Endothelial cell of umbilical vein (primary cell): ENCODE measurements at regions not wholly inside any gene's neighbourhood (a gene's known extent, or its start where the extent isn't known, plus 50 kb on each side); places are given as distances from the start of the nearest gene placed in this dataset.

Experiments
- BruUV-seq: library from RNA; stranded (reverse); fragments of 400-500 nt; replicated peaks from 2 replicates; lab custom pipeline; 2021; lab: Mats Ljungman, UMichigan
- CTCF ChIA-PET: fragments of 300-600, 350-600 bp; sonication (Branson Sonifier 250); formaldehyde crosslinking; loops from one replicate; lab custom pipeline; 2021; ENCODE audit warnings: antibody characterized with exemption, inconsistent platforms; lab: Charles Lee
- POLR2A ChIA-PET: fragments of 300-600, 350-600 bp; sonication (Branson Sonifier 250); formaldehyde crosslinking; loops from one replicate; lab custom pipeline; 2021; ENCODE audit warnings: antibody characterized with exemption, inconsistent platforms; lab: Charles Lee
- DNase-seq: peaks from one replicate; pipeline ENCODE4 v3.0.0-alpha.2; 2011; ENCODE audit warnings: low read depth, low spot score
- FAIRE-seq: peaks from 2 replicates; lab custom pipeline; 2011; peaks lifted over from hg19 to GRCh38; lab: Jason Lieb, UNC
- H2AFZ ChIP-seq: 2 replicates; pipeline ENCODE4 v1.6.0; 2012; ENCODE audit warnings: low read depth, low read length, control low read depth, inconsistent platforms
- H3K27ac ChIP-seq: 2 replicates; pipeline ENCODE4 v1.5.1; 2011; ENCODE audit warnings: low read depth, mild to moderate bottlenecking, control low read depth, low read length, moderate library complexity; ENCODE audit not compliant: insufficient read depth
- H3K27me3 ChIP-seq, 2 experiments: 2 replicates each; pipeline versions ENCODE4 v1.6.0 to v1.6.1; 2011; ENCODE audit warnings: low read length in 2 of 2, mixed read lengths in 1 of 2; ENCODE audit not compliant: control insufficient read depth in 2 of 2, insufficient read depth in 2 of 2
- H3K36me3 ChIP-seq, 2 experiments: 2 replicates in 1 of 2; 3 replicates in 1 of 2; pipeline ENCODE4 v1.5.1; 2011; ENCODE audit warnings: low read length in 2 of 2, mild to moderate bottlenecking in 1 of 2, moderate library complexity in 1 of 2; ENCODE audit not compliant: control insufficient read depth in 2 of 2, insufficient read depth in 2 of 2; ENCODE audit errors: extremely low read depth in 1 of 2
- H3K4me1 ChIP-seq: 3 replicates; pipeline ENCODE4 v1.5.1; 2011; ENCODE audit warnings: mild to moderate bottlenecking, low read length; ENCODE audit not compliant: control insufficient read depth, insufficient read depth; ENCODE audit errors: extremely low read depth
- H3K4me2 ChIP-seq: 2 replicates; pipeline ENCODE4 v1.6.1; 2011; ENCODE audit warnings: low read length, control low read depth, mixed read lengths; ENCODE audit not compliant: insufficient read depth
- H3K4me3 ChIP-seq, 3 experiments: fragments of 200-600 bp in 1 of 3; sonication (generic), shearing (Covaris generic) in 1 of 3; replicated peaks in 1 of 3; 2 replicates each; pipeline ENCODE4 v1.5.1; 2011 to 2016; ENCODE audit warnings: control low read depth in 3 of 3, low read length in 3 of 3, mild to moderate bottlenecking in 2 of 3, inconsistent platforms in 1 of 3, low read depth in 1 of 3, moderate library complexity in 1 of 3; ENCODE audit not compliant: insufficient read depth in 1 of 3
- H3K79me2 ChIP-seq: 2 replicates; pipeline ENCODE4 v1.6.0; 2012; ENCODE audit warnings: low read length, inconsistent platforms; ENCODE audit not compliant: control insufficient read depth, insufficient read depth
- H3K9ac ChIP-seq: replicated peaks from 2 replicates; pipeline ENCODE3; 2011; ENCODE audit warnings: low read length, control low read depth; ENCODE audit not compliant: insufficient read depth; ENCODE audit errors: extremely low read depth
- H3K9me1 ChIP-seq: replicated peaks from 3 replicates; pipeline ENCODE4 v1.6.0; 2011; ENCODE audit warnings: mild to moderate bottlenecking, low read length; ENCODE audit not compliant: control insufficient read depth, insufficient read depth; ENCODE audit errors: extremely low read depth
- H3K9me3 ChIP-seq: replicated peaks from 2 replicates; pipeline ENCODE4 v1.5.1; 2012; ENCODE audit warnings: low read length, inconsistent platforms; ENCODE audit not compliant: control insufficient read depth, insufficient read depth
- H4K20me1 ChIP-seq: replicated peaks from 2 replicates; pipeline ENCODE3; 2011; ENCODE audit warnings: mild to moderate bottlenecking, low read length; ENCODE audit not compliant: control insufficient read depth, insufficient read depth; ENCODE audit errors: extremely low read depth
- CTCF ChIP-seq, 2 donors: IDR thresholded peaks; 1 replicate in 1 of 2; 2 replicates in 1 of 2; pipeline ENCODE4 v1.5.1; 2011; ENCODE audit warnings: low read length in 2 of 2, mild to moderate bottlenecking in 2 of 2, moderate library complexity in 2 of 2, control low read depth in 1 of 2, inconsistent platforms in 1 of 2, low read depth in 1 of 2; ENCODE audit not compliant: insufficient read depth in 1 of 2; ENCODE audit errors: extremely low read depth in 1 of 2
- EZH2 ChIP-seq: IDR thresholded peaks from 2 replicates; pipeline ENCODE4 v1.6.1; 2012; ENCODE audit warnings: borderline replicate concordance, low read depth, mild to moderate bottlenecking, moderate library complexity, low read length, inconsistent platforms; ENCODE audit not compliant: severe bottlenecking
- FOS ChIP-seq: IDR thresholded peaks from 2 replicates; pipeline ENCODE4 v1.6.1; 2011; ENCODE audit warnings: mild to moderate bottlenecking, low read length, moderate library complexity, borderline replicate concordance; ENCODE audit not compliant: insufficient read depth
- GATA2 ChIP-seq: IDR thresholded peaks from 2 replicates; pipeline ENCODE4 v1.7.0; 2011; ENCODE audit warnings: low read depth, mild to moderate bottlenecking, moderate library complexity, mixed read lengths, low read length; ENCODE audit not compliant: insufficient read length, insufficient read depth
- JUN ChIP-seq: IDR thresholded peaks from 2 replicates; pipeline ENCODE4 v1.6.1; 2011; ENCODE audit warnings: borderline replicate concordance, low read depth; ENCODE audit not compliant: insufficient read length, insufficient read depth
- MAX ChIP-seq: IDR thresholded peaks from 2 replicates; pipeline ENCODE4 v1.6.1; 2011; ENCODE audit not compliant: insufficient read depth, insufficient read length
- MYC ChIP-seq: IDR thresholded peaks from one replicate; pipeline ENCODE4 v1.6.1; 2011; ENCODE audit warnings: mild to moderate bottlenecking, low read depth, low read length
- POLR2A ChIP-seq: IDR thresholded peaks from 2 replicates; pipeline ENCODE4 v1.6.1; 2012; ENCODE audit warnings: low read depth, mild to moderate bottlenecking, control low read depth, low read length
- POLR2AphosphoS5 ChIP-seq: IDR thresholded peaks from 2 replicates; pipeline ENCODE4 v1.6.1; 2012; ENCODE audit warnings: low read depth, mild to moderate bottlenecking, control low read depth, low read length, moderate library complexity; ENCODE audit not compliant: insufficient read depth
- dilution Hi-C: fragments of 300-500 bp; cut with MboI; formaldehyde crosslinking; loops from one replicate; pipeline ENCODE4 v1.15.0; 2019; ENCODE audit warnings: low sequenced_read_pairs; ENCODE audit not compliant: extremely low pct_ligation_motif_present
- intact Hi-C: fragments of 100-400 bp; cut with micrococcal nuclease; formaldehyde crosslinking; loops from one replicate; pipeline ENCODE4 v1.10.0; 2022

- no peaks in the 10 kb centered on the region for H3K9me1 ChIP-seq
- ChIA-PET POLR2A (no interaction called here), CTCF (no interaction called here)
- DNase-seq (no peak), FAIRE-seq (no peak)
- no peaks in the 10 kb centered on the region for H3K9me3 ChIP-seq
- no peaks in the 10 kb centered on the region for H4K20me1 ChIP-seq
- H3K4me3 ChIP-seq: no peak overlapping the region
- no peaks in the 10 kb centered on the region for H3K4me1 ChIP-seq
- dilution Hi-C loops: no loop called here
- H3K79me2 ChIP-seq: no peaks in the 10 kb centered on the region
- no peak overlapping the region for H2AFZ ChIP-seq
- intact Hi-C loops: no loop called here
- H3K36me3 ChIP-seq: no peaks in the 10 kb centered on the region
- no peak for TF ChIP-seq POLR2AphosphoS5
- TF ChIP-seq POLR2A: no peak
- no peak for TF ChIP-seq CTCF (IDR thresholded peaks at IDR 0.05; ENCODE audit: extremely low read depth in 1 of 2, insufficient read depth in 1 of 2, low read depth in 1 of 2, low read length in 2 of 2)
- TF ChIP-seq JUN: no peak
- TF ChIP-seq EZH2: no peak
- TF ChIP-seq GATA2: no peak
- no peak for TF ChIP-seq MAX
- no peak for TF ChIP-seq FOS
- no peak for TF ChIP-seq MYC
- no TSS peak for BruUV-seq
- no peak overlapping the region for H3K9ac ChIP-seq
- no peaks in the 10 kb centered on the region for H3K27me3 ChIP-seq
- H3K27ac ChIP-seq: no peak overlapping the region
- no peak overlapping the region for H3K4me2 ChIP-seq
These were observed 571.2 kb downstream of the ADCYAP1 start for GRCh38 chr18:1475867-1476266.
